Panc1 (cell line): ENCODE measurements at regions not wholly inside any gene's neighbourhood (a gene's known extent, or its start where the extent isn't known, plus 50 kb on each side); places are given as distances from the start of the nearest gene placed in this dataset.

ENCODE experiments used
- ATAC-seq: fragments of 200-7000 bp; cut with Tn5 transposase; 2 replicates; pipeline ENCODE4 v1.9.1; 2020; ENCODE audit warnings: mild to moderate bottlenecking, moderate library complexity
- BruUV-seq: library from RNA; stranded (reverse); fragments of 400-500 nt; replicated peaks from 2 replicates; lab custom pipeline; 2021; lab: Mats Ljungman, UMichigan
- CTCF ChIA-PET: fragments of 300-600 bp; sonication (Branson Sonifier 250); formaldehyde crosslinking; loops from one replicate; lab custom pipeline; 2022; ENCODE audit warnings: antibody characterized with exemption; lab: Charles Lee
- POLR2A ChIA-PET: fragments of 300-600 bp; sonication (Branson Sonifier 250); formaldehyde crosslinking; loops from one replicate; lab custom pipeline; 2022; ENCODE audit warnings: antibody characterized with exemption; lab: Charles Lee
- DNase-seq: peaks from one replicate; pipeline ENCODE4 v3.0.0-alpha.2; 2010; ENCODE audit warnings: low read depth, low spot score
- H3K27ac ChIP-seq: 2 replicates; pipeline ENCODE4 v1.5.1; 2011; ENCODE audit warnings: mild to moderate bottlenecking, low read length, inconsistent platforms
- H3K27me3 ChIP-seq: fragments of 200-500 bp; sonication (Bioruptor generic); 2 replicates; pipeline ENCODE4 v1.6.0; 2014; ENCODE audit warnings: low read length, inconsistent platforms; ENCODE audit not compliant: control insufficient read depth, insufficient read depth
- H3K36me3 ChIP-seq: fragments of 200-500 bp; sonication (Bioruptor generic); 2 replicates; pipeline ENCODE4 v1.5.1; 2014; ENCODE audit warnings: inconsistent platforms, mild to moderate bottlenecking, low read length, moderate library complexity; ENCODE audit not compliant: control insufficient read depth, insufficient read depth
- H3K4me1 ChIP-seq: 2 replicates; pipeline ENCODE4 v1.5.1; 2011; ENCODE audit warnings: inconsistent platforms, mild to moderate bottlenecking, low read length, moderate library complexity; ENCODE audit not compliant: control insufficient read depth, insufficient read depth
- H3K4me3 ChIP-seq, 2 experiments: 2 replicates each; pipeline ENCODE4 v1.5.1; 2011 to 2012; ENCODE audit warnings: low read depth in 2 of 2, low read length in 2 of 2, mild to moderate bottlenecking in 2 of 2, inconsistent platforms in 1 of 2, moderate library complexity in 1 of 2
- H3K9me3 ChIP-seq: fragments of 200-500 bp; sonication (Bioruptor generic); 2 replicates; pipeline ENCODE4 v1.5.1; 2014; ENCODE audit warnings: low read depth, mild to moderate bottlenecking, inconsistent platforms, low read length, moderate library complexity; ENCODE audit not compliant: control insufficient read depth, insufficient read depth
- CTCF ChIP-seq: fragments of 450-650 bp; IDR thresholded peaks from 2 replicates; pipeline ENCODE4 v1.5.1; 2017; ENCODE audit warnings: mild to moderate bottlenecking
- POLR2AphosphoS5 ChIP-seq: IDR thresholded peaks from 2 replicates; pipeline ENCODE4 v1.6.1; 2012; ENCODE audit warnings: mild to moderate bottlenecking, low read depth, low read length, moderate library complexity
- REST ChIP-seq, 2 experiments: IDR thresholded peaks; 2 replicates each; pipeline ENCODE4 v1.6.1; 2011 to 2012; ENCODE audit warnings: low read depth in 2 of 2, control low read depth in 1 of 2, low read length in 1 of 2, mild to moderate bottlenecking in 1 of 2, moderate library complexity in 1 of 2; ENCODE audit not compliant: insufficient read depth in 1 of 2
- SIN3A ChIP-seq: IDR thresholded peaks from 2 replicates; pipeline ENCODE4 v1.6.1; 2012; ENCODE audit warnings: low read depth, mild to moderate bottlenecking, low read length, moderate library complexity, borderline replicate concordance; ENCODE audit not compliant: insufficient read depth
- TCF7L2 ChIP-seq: IDR thresholded peaks from 2 replicates; pipeline ENCODE4 v1.6.1; 2011; ENCODE audit warnings: mild to moderate bottlenecking, low read depth, low read length, inconsistent platforms
- in situ Hi-C: cut with HindIII; loops from 2 replicates; pipeline ENCODE4 v1.10.0; 2016; ENCODE audit warnings: low sequenced_read_pairs, low pct_unique_long_range_greater_than_20kb
- intact Hi-C: fragments of 100-400 bp; cut with micrococcal nuclease; formaldehyde crosslinking; loops from one replicate; pipeline ENCODE4 v1.10.0; 2022; ENCODE audit not compliant: unreplicated experiment

GRCh38 chr1:187641463-187641862 lies 812.7 kb downstream of the PLA2G4A start:
- ATAC-seq (no peak), DNase-seq (no peak)
- Histone ChIP-seq H3K4me3 (no peak overlapping the region), H3K27me3 (no peaks in the 10 kb centered on the region), H3K9me3 (no peaks in the 10 kb centered on the region), H3K36me3 (no peaks in the 10 kb centered on the region), H3K4me1 (no peaks in the 10 kb centered on the region), H3K27ac (no peak overlapping the region)
- ChIA-PET CTCF (no interaction called here), POLR2A (no interaction called here)
- in situ Hi-C loops, result no loop called here
- no TSS peak for BruUV-seq
- intact Hi-C loops, result no loop called here
- TF ChIP-seq CTCF, result no peak
- TF ChIP-seq TCF7L2, result no peak
- no peak for TF ChIP-seq POLR2AphosphoS5
- no peak for TF ChIP-seq REST (IDR thresholded peaks at IDR 0.05; ENCODE audit: insufficient read depth in 1 of 2, low read depth in 2 of 2, low read length in 1 of 2)
- no peak for TF ChIP-seq SIN3A

- Histone ChIP-seq H3K27me3 (no peaks in the 10 kb centered on the region), H3K4me3 (no peak overlapping the region), H3K36me3 (no peaks in the 10 kb centered on the region), H3K4me1 (no peaks in the 10 kb centered on the region), H3K27ac (no peak overlapping the region), H3K9me3 (no peaks in the 10 kb centered on the region)
- in situ Hi-C loops, result no loop called here
- POLR2A ChIA-PET, result no interaction called here
- DNase-seq (no peak), ATAC-seq (no peak)
- no TSS peak for BruUV-seq
- TF ChIP-seq REST (IDR thresholded peaks at IDR 0.05; ENCODE audit: insufficient read depth in 1 of 2, low read depth in 2 of 2, low read length in 1 of 2), result no peak
- TF ChIP-seq SIN3A, result no peak
- no peak for TF ChIP-seq CTCF
- TF ChIP-seq POLR2AphosphoS5, result no peak
- no peak for TF ChIP-seq TCF7L2
- CTCF ChIA-PET, result no interaction called here
- intact Hi-C loops, result no loop called here
Measured at GRCh38 chr1:187641907-187642306, 813.2 kb downstream of the PLA2G4A start.
